ENCODE measurements at regions not wholly inside any gene's neighbourhood (a gene's known extent, or its start where the extent isn't known, plus 50 kb on each side); places are given as distances from the start of the nearest gene placed in this dataset.
"Not testable (repeated sequence)": the region's sequence is repeated elsewhere in the genome, so short reads cannot be mapped to it uniquely, and the experiment has no call there.

DNA sequence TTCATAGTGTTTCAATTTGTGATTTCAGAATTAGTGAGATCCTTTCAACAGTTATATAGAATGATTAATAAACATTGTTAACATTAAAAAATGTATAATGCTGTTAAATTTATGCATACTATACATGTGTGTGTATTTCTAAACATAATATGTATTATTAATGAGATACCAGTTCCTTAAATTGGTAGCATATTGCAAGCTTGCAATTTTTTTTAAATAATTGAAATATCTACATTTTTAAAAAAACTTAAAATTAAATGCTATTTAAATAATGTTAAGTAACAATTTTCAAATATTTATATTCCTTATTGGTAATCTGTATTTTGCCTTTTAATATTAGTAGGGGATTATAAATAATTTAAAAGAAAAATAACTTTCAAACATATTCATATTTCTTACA is 1479.5 kb upstream of the PCDH7 start:
- no peak for DNase-seq

GRCh38 chr4:29243054-29243453 is 1477.1 kb upstream of the PCDH7 start:
- DNase-seq = no peak

DNA sequence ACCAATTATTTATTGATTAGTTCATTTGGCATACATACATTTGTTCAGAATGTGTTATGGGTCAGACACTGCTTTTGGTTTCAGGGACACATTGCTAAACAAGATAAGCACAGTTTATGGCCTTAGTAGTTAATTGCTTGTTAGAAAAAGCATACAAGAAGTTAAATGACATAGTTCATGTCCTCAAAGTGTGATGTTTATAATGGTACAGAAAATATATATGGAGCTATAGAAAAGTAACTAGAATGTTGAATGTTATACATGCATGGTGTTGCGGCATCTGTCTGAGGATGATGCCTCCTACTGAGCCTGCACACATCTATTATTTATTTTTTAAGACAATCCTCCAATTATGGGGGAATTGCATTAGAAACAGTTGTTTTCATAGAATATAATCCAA is 1476.3 kb upstream of the PCDH7 start:
- DNase-seq = no peak

DNA sequence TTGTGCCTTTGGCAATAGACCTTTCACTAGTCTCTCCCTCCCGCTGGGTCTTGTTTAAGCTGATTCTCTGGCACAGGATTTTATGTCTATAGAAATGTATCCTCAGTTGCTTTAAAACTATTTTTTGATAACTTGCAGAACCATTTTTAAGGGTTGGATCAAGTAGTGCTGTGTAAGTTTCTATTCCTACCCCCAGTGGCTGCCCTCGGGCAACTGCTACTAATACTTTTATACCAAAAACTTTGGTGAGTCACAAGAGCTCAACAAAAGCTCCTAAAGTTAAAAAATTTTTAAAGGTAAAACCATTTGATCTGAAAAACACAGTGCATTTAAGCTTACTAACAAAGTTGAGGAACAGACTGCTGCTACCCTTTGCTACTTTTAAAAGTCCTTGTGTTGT is 1460.6 kb upstream of the PCDH7 start:
- DNase-seq = no peak

- no peak for DNase-seq
Observed at GRCh38 chr4:29262986-29263385, 1457.2 kb upstream of the PCDH7 start.

DNA sequence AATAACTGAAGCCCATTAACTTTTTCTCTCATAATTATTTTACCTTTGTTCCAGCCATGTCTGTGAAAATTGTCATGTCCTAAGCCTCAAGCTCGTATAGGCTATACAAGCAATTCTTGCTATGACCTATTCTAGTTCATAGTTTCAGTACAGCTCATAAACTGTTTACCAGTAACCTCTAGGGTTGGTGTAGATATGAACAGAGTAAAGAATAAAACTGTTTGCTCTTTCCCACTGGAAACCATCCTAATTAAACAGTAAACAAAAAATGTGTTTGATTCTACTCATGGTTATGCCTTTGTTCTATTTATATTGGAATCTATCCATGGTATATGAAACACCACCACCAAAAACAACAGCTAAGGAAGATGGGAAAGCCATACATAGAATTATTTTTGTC is 1444.0 kb upstream of the PCDH7 start:
- no peak for DNase-seq

DNA sequence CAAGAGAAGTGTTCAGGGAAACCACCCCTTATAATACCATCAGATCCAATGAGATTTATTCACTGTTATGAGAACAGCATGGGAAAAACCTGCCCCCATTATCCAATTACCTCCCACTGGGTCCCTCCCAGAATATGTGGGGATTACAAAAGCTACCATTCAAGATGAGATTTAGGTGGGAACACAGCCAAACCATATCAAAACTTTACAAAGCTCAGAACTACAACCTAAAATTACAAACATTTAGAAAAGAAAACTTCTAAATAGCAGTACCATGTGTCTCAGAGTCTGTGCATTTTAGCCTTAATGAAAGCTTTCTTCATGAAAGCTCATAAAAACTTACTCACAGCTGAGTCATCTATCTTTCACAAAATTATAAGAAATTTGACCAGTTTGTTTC is 1442.8 kb upstream of the PCDH7 start:
- no peak for DNase-seq

- peak; percentile 3 for DNase-seq
Observed at GRCh38 chr4:29278585-29278984, 1441.6 kb upstream of the PCDH7 start.

DNA sequence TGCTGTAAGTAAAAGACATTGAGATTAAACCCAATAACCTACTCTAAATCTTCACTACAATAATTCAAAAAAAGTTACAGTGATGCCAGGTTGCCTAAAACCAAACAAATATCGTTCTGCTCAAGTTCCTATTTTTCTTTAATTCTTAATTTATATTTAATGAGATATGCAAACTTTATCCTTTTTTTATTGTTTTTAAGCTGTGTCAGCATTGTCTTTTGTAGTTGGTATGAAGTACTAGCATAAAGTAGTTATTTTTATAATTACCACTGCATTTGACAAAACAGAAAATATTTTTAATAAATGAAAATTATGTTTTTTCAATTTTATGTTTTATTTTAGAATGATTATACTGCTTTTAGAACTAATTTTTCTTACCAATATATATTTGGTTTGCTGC is 1431.1 kb upstream of the PCDH7 start:
- no peak for DNase-seq

DNA sequence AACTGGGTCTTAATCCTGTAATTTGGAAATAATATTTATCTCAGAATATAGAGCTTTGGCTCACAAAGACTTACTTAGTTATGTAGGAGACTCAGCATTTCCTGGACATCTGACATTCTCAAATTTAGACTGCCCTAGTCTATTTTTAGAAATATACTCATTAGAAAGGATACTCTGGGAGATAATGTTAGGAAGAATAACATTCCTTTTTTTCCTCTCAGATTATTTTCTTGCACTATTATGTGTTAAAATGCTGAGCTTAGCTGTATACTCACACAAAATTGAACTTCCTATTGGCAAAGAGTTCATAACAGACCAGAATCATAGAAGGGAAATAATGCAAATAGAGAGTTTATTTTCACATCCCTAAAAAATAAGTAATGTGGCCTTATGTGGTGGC is 1424.9 kb upstream of the PCDH7 start:
- DNase-seq = no peak

GRCh38 chr4:29304595-29304994 is 1415.6 kb upstream of the PCDH7 start:
- DNase-seq = no peak

- DNase-seq = no peak
Observed at GRCh38 chr4:29307256-29307655, 1412.9 kb upstream of the PCDH7 start.

GRCh38 chr4:29307755-29308154 is 1412.4 kb upstream of the PCDH7 start:
- no peak for DNase-seq

GRCh38 chr4:29309050-29309449 is 1411.1 kb upstream of the PCDH7 start:
- no peak for DNase-seq

GRCh38 chr4:29310252-29310651 is 1409.9 kb upstream of the PCDH7 start:
- no peak for DNase-seq

GRCh38 chr4:29311247-29311646 is 1408.9 kb upstream of the PCDH7 start:
- no peak for DNase-seq

- DNase-seq = no peak
Observed at GRCh38 chr4:29319663-29320340, 1400.4 kb upstream of the PCDH7 start.

DNA sequence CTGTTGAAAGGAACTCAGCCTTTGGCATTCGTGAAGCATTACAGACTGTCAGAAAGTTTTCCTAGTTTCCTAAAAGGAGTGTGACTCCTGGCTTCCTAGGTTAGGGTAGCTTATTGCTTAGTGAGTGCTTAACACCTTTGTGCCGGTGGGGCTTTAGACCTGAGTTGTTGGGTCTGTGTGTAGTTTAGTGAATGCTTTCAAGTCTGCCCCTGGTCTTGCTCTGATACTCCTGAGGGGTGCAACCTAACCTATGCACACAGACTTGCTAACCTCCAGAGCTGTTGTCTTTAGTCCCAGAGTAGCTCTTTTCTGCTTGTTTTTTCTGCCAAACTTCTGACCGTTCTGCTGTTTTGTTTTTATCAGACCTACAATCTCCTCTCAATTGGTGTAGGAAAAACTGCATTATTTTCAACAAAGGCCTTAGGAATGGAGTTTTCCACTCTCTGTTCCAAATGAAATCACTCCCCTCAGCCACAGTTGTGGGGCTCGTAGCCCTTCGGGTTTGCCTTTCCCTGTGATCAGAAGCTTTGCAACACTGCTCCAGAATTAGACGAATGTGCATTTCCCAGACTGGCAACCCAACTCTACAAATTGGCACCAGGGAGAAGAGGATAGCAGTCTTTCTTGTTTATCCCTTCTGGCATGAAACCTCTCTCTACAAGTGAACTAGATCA is 1399.1 kb upstream of the PCDH7 start:
- DNase-seq = no peak

DNA sequence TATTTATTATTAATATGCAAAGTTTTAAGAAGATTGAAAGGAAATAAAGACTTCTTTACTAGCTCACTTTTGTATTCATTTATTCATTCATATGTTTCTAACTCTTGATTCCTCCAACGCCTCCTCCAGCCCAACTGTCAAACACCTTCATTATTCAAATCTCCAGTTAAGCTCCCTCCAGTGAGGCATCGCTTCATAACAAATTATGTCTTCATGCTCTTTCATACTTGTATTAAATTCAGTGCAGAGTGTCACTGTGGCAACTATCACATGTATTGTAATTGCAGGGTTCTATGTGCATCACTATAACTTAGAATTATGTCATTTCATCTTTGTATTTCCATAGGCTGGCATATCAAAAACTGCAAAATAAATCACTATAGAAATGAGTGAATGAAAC is 1394.2 kb upstream of the PCDH7 start:
- DNase-seq = no peak

DNA sequence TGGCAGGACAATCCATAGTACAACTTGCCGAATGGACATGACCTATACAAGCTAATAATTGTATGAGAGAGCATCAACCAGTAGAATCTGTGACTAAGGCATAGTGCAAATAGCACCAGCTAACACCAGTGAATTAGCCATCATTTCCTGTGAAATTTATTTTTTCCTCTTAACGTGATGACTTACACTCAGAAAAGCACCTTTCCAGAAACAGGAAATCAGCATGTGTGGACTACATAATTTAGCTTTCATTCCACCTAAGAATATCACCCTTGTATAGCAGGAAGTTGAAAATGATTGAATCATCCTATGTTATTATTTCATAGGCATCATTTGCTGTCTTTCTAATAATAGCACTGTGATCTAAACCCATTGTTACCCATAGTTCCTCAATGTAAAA is 1393.4 kb upstream of the PCDH7 start:
- DNase-seq = no peak

GRCh38 chr4:29336861-29337260 is 1383.3 kb upstream of the PCDH7 start:
- no peak for DNase-seq

GRCh38 chr4:29372971-29373370 is 1347.2 kb upstream of the PCDH7 start:
- DNase-seq = no peak

- DNase-seq = no peak
Observed at GRCh38 chr4:29375716-29376115, 1344.5 kb upstream of the PCDH7 start.

GRCh38 chr4:29378237-29378636 is 1341.9 kb upstream of the PCDH7 start:
- DNase-seq = not testable (repeated sequence)

GRCh38 chr4:29390921-29391320 is 1329.2 kb upstream of the PCDH7 start:
- no peak for DNase-seq

Data from eye (tissue), 1 donor.